Mesendoderm (in vitro differentiated cells): ENCODE measurements at regions not wholly inside any gene's neighbourhood (a gene's known extent, or its start where the extent isn't known, plus 50 kb on each side); places are given as distances from the start of the nearest gene placed in this dataset.
A peak's percentile ranks its signal among the peaks of the same experiment; 100 is the strongest.

Source experiments
- DNase-seq: peaks from one replicate; pipeline ENCODE4 v3.0.0; 2013
- H2AK5ac ChIP-seq: 2 replicates; pipeline ENCODE4 v1.6.1; 2013; ENCODE audit warnings: low read length, inconsistent platforms
- H2BK120ac ChIP-seq: 2 replicates; pipeline ENCODE4 v1.6.1; 2013; ENCODE audit warnings: low read depth, mild to moderate bottlenecking, low read length, moderate library complexity, mixed read lengths
- H2BK15ac ChIP-seq: replicated peaks from 2 replicates; pipeline ENCODE4 v1.6.1; 2013; ENCODE audit warnings: low read depth, mild to moderate bottlenecking, moderate library complexity
- H2BK5ac ChIP-seq: 2 replicates; pipeline ENCODE4 v1.6.1; 2013; ENCODE audit warnings: low read length, inconsistent platforms
- H3K18ac ChIP-seq: 2 replicates; pipeline ENCODE4 v1.6.1; 2013; ENCODE audit warnings: mild to moderate bottlenecking, low read length, mixed read lengths
- H3K23ac ChIP-seq: one replicate; pipeline ENCODE4 v1.6.1; 2013; ENCODE audit warnings: low read length
- H3K27ac ChIP-seq: 2 replicates; pipeline ENCODE4 v1.5.1; 2013; ENCODE audit warnings: low read depth, mild to moderate bottlenecking, inconsistent platforms, low read length, moderate library complexity
- H3K27me3 ChIP-seq: 2 replicates; pipeline ENCODE4 v1.6.1; 2013; ENCODE audit warnings: low read length, control low read depth, mild to moderate bottlenecking, inconsistent platforms; ENCODE audit not compliant: insufficient read depth, poor library complexity
- H3K36me3 ChIP-seq: 2 replicates; pipeline ENCODE4 v1.6.1; 2013; ENCODE audit warnings: low read length, inconsistent platforms; ENCODE audit not compliant: control insufficient read depth, insufficient read depth
- H3K4ac ChIP-seq: one replicate; pipeline ENCODE4 v1.6.1; 2013; ENCODE audit warnings: low read depth, mild to moderate bottlenecking, low read length, moderate library complexity
- H3K4me1 ChIP-seq: 2 replicates; pipeline ENCODE4 v1.6.1; 2013; ENCODE audit warnings: low read depth, low read length, inconsistent platforms; ENCODE audit not compliant: control insufficient read depth
- H3K4me2 ChIP-seq: 2 replicates; pipeline ENCODE4 v1.6.1; 2013; ENCODE audit warnings: low read length
- H3K4me3 ChIP-seq: 2 replicates; pipeline ENCODE4 v1.5.1; 2013; ENCODE audit warnings: mild to moderate bottlenecking, low read length
- H3K56ac ChIP-seq: one replicate; pipeline ENCODE4 v1.6.1; 2013; ENCODE audit warnings: low read length
- H3K79me1 ChIP-seq: 2 replicates; pipeline ENCODE4 v1.6.1; 2013; ENCODE audit warnings: low read length, inconsistent platforms
- H3K79me2 ChIP-seq: 2 replicates; pipeline ENCODE4 v1.6.1; 2013; ENCODE audit warnings: mild to moderate bottlenecking, low read length; ENCODE audit not compliant: control insufficient read depth, insufficient read depth
- H3K9ac ChIP-seq: 2 replicates; pipeline ENCODE4 v1.6.1; 2013; ENCODE audit warnings: low read length, inconsistent platforms
- H4K5ac ChIP-seq: one replicate; pipeline ENCODE4 v1.6.1; 2013; ENCODE audit warnings: low read length
- H4K8ac ChIP-seq: one replicate; pipeline ENCODE4 v1.6.1; 2013; ENCODE audit warnings: low read depth, mild to moderate bottlenecking, control low read depth, low read length, moderate library complexity
- WGBS: extraction: QIAGEN DNeasy Blood & Tissue Kit; methylation state at CpG from one replicate; pipeline ENCODE4 v1.1.7; 2013; ENCODE audit warnings: low lambda C conversion rate, missing lambda C conversion rate; ENCODE audit not compliant: insufficient coverage; ENCODE audit errors: extremely low coverage; 5-methylcytosine and 5-hydroxymethylcytosine counted together

GRCh38 chr14:30484976-30485375, 74.0 kb upstream of the G2E3 start:
- Histone ChIP-seq H3K79me1 (no peaks in the 10 kb centered on the region), H4K5ac (no peak overlapping the region), H3K56ac (no peak overlapping the region), H2BK120ac (no peak overlapping the region), H3K4me2 (no peak overlapping the region), H3K27ac (no peak overlapping the region), H2BK5ac (no peak overlapping the region), H3K4me3 (no peak overlapping the region), H3K18ac (no peak overlapping the region), H2BK15ac (no peak overlapping the region), H3K27me3 (no peaks in the 10 kb centered on the region), H4K8ac (no peak overlapping the region), H3K23ac (no peak overlapping the region), H2AK5ac (no peak overlapping the region), H3K4me1 (no peaks in the 10 kb centered on the region), H3K36me3 (no peaks in the 10 kb centered on the region), H3K4ac (no peak overlapping the region), H3K79me2 (no peaks in the 10 kb centered on the region), H3K9ac (no peak overlapping the region)
- peak; percentile 45 for DNase-seq
- WGBS = no CpG with 5 or more reads among the region's 1 CpG

GRCh38 chr14:30496852-30497251, 62.1 kb upstream of the G2E3 start:
- Histone ChIP-seq H3K4ac (no peak overlapping the region), H3K23ac (no peak overlapping the region), H3K4me3 (no peak overlapping the region), H3K36me3 (no peaks in the 10 kb centered on the region), H3K4me1 (no peaks in the 10 kb centered on the region), H2BK120ac (no peak overlapping the region), H2BK15ac (no peak overlapping the region), H3K79me2 (no peaks in the 10 kb centered on the region), H2AK5ac (no peak overlapping the region), H3K9ac (no peak overlapping the region), H3K4me2 (no peak overlapping the region), H4K8ac (no peak overlapping the region), H2BK5ac (no peak overlapping the region), H3K79me1 (no peaks in the 10 kb centered on the region), H3K18ac (no peak overlapping the region), H4K5ac (no peak overlapping the region), H3K27me3 (no peaks in the 10 kb centered on the region), H3K27ac (no peak overlapping the region), H3K56ac (no peak overlapping the region)
- DNase-seq = no peak
- no CpG with 5 or more reads among the region's 1 CpG for WGBS

- H4K5ac ChIP-seq = no peak overlapping the region
- H3K27ac ChIP-seq = no peak overlapping the region
- no peak overlapping the region for H3K4me2 ChIP-seq
- H2BK5ac ChIP-seq = no peak overlapping the region
- no peak overlapping the region for H4K8ac ChIP-seq
- no peak overlapping the region for H2BK120ac ChIP-seq
- no peak overlapping the region for H2AK5ac ChIP-seq
- H2BK15ac ChIP-seq = no peak overlapping the region
- H3K36me3 ChIP-seq = no peaks in the 10 kb centered on the region
- H3K23ac ChIP-seq = no peak overlapping the region
- H3K9ac ChIP-seq = no peak overlapping the region
- no peaks in the 10 kb centered on the region for H3K27me3 ChIP-seq
- H3K79me1 ChIP-seq = no peaks in the 10 kb centered on the region
- no peaks in the 10 kb centered on the region for H3K79me2 ChIP-seq
- no peak overlapping the region for H3K18ac ChIP-seq
- no peak overlapping the region for H3K56ac ChIP-seq
- no peak overlapping the region for H3K4ac ChIP-seq
- no peak for DNase-seq
- H3K4me1 ChIP-seq = no peaks in the 10 kb centered on the region
- H3K4me3 ChIP-seq = no peak overlapping the region
Observed at GRCh38 chr14:30499358-30499757, 59.6 kb upstream of the G2E3 start.

GRCh38 chr14:30500222-30500621, 58.7 kb upstream of the G2E3 start:
- 100% methylated on average over 1 of the region's 2 CpGs for WGBS
- no peak overlapping the region for H3K9ac ChIP-seq

GRCh38 chr14:30507209-30507608, 51.7 kb upstream of the G2E3 start:
- no peak overlapping the region for H4K5ac ChIP-seq
- no peak overlapping the region for H2BK15ac ChIP-seq
- no peaks in the 10 kb centered on the region for H3K79me2 ChIP-seq
- H3K18ac ChIP-seq = no peak overlapping the region
- H2AK5ac ChIP-seq = no peak overlapping the region
- no peak overlapping the region for H2BK120ac ChIP-seq
- no peak overlapping the region for H3K4ac ChIP-seq
- no peak overlapping the region for H4K8ac ChIP-seq
- no peak overlapping the region for H3K4me3 ChIP-seq
- no peak overlapping the region for H3K9ac ChIP-seq
- H3K36me3 ChIP-seq = no peaks in the 10 kb centered on the region
- H3K79me1 ChIP-seq = no peaks in the 10 kb centered on the region
- H3K4me1 ChIP-seq = no peaks in the 10 kb centered on the region
- no peak overlapping the region for H3K56ac ChIP-seq
- no peak overlapping the region for H3K27ac ChIP-seq
- no peak overlapping the region for H3K4me2 ChIP-seq
- WGBS = no CpG with 5 or more reads among the region's 3 CpGs
- H3K27me3 ChIP-seq = no peaks in the 10 kb centered on the region
- no peak overlapping the region for H2BK5ac ChIP-seq
- no peak for DNase-seq
- no peak overlapping the region for H3K23ac ChIP-seq

More at GRCh38 chr14:30500222-30500621, 58.7 kb upstream of the G2E3 start:
- H3K4me2 ChIP-seq = no peak overlapping the region
- no peaks in the 10 kb centered on the region for H3K79me2 ChIP-seq
- no peaks in the 10 kb centered on the region for H3K4me1 ChIP-seq
- no peak overlapping the region for H3K23ac ChIP-seq
- no peak overlapping the region for H3K27ac ChIP-seq
- no peaks in the 10 kb centered on the region for H3K36me3 ChIP-seq
- H4K5ac ChIP-seq = no peak overlapping the region
- H3K27me3 ChIP-seq = no peaks in the 10 kb centered on the region
- no peak overlapping the region for H2BK15ac ChIP-seq
- no peak overlapping the region for H3K18ac ChIP-seq
- no peak overlapping the region for H2BK120ac ChIP-seq
- H3K4me3 ChIP-seq = no peak overlapping the region
- DNase-seq = no peak
- no peaks in the 10 kb centered on the region for H3K79me1 ChIP-seq
- no peak overlapping the region for H2BK5ac ChIP-seq
- no peak overlapping the region for H4K8ac ChIP-seq
- H3K56ac ChIP-seq = no peak overlapping the region
- no peak overlapping the region for H3K4ac ChIP-seq
- H2AK5ac ChIP-seq = no peak overlapping the region
